ENCODE measurements at regions not wholly inside any gene's neighbourhood (a gene's known extent, or its start where the extent isn't known, plus 50 kb on each side); places are given as distances from the start of the nearest gene placed in this dataset.

- DNase-seq: no peak
- ChIA-PET POLR2A (no interaction called here), CTCF (no interaction called here)
- intact Hi-C loops (cut with micrococcal nuclease): no loop called here
- Mint-ChIP-seq H3K9me3 (peaks cover 31% of the 10 kb centered on the region), H3K36me3 (ENCODE audit: low read depth) (no peaks in the 10 kb centered on the region), H3K27me3 (no peaks in the 10 kb centered on the region), H3K4me1 (ENCODE audit: low read depth) (no peaks in the 10 kb centered on the region), H3K4me3 (no peak overlapping the region), H3K27ac (no peak overlapping the region)
- ATAC-seq: no peak
- TF ChIP-seq, protein P1, sequence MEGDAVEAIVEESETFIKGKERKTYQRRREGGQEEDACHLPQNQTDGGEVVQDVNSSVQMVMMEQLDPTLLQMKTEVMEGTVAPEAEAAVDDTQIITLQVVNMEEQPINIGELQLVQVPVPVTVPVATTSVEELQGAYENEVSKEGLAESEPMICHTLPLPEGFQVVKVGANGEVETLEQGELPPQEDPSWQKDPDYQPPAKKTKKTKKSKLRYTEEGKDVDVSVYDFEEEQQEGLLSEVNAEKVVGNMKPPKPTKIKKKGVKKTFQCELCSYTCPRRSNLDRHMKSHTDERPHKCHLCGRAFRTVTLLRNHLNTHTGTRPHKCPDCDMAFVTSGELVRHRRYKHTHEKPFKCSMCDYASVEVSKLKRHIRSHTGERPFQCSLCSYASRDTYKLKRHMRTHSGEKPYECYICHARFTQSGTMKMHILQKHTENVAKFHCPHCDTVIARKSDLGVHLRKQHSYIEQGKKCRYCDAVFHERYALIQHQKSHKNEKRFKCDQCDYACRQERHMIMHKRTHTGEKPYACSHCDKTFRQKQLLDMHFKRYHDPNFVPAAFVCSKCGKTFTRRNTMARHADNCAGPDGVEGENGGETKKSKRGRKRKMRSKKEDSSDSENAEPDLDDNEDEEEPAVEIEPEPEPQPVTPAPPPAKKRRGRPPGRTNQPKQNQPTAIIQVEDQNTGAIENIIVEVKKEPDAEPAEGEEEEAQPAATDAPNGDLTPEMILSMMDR (IDR thresholded peaks at IDR 0.05): no peak
Observed at GRCh38 chr5:28575368-28575767, 1537.0 kb upstream of the CDH9 start.

DNA sequence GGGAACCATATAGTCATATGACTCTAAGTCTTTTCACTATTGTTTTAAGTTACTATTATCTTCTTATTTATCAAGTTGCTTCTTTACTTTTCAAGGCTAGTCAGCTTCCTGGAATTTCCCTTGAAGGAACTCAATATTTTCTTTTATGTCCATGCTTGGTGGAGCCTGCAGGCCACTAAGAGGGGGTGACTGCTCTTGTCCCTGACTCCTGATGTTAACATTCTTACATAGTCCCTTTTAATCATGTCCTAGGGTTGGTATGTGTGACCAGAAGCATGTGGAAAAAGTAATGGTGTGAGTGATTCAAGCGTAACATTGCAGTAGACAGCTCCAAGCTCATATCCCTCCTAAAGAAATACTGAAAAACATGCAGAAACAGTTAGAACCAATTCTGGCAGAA lies 1536.2 kb upstream of the CDH9 start:
- POLR2A ChIA-PET: no interaction called here
- CTCF ChIA-PET: no interaction called here
- H3K9me3 Mint-ChIP-seq: peaks cover 30% of the 10 kb centered on the region
- no peak overlapping the region for H3K4me3 Mint-ChIP-seq
- H3K27ac Mint-ChIP-seq: no peak overlapping the region
- no peak for ATAC-seq
- H3K27me3 Mint-ChIP-seq: no peaks in the 10 kb centered on the region
- intact Hi-C loops (cut with micrococcal nuclease): no loop called here
- H3K4me1 Mint-ChIP-seq (ENCODE audit: low read depth): no peaks in the 10 kb centered on the region
- H3K36me3 Mint-ChIP-seq (ENCODE audit: low read depth): no peaks in the 10 kb centered on the region
- TF ChIP-seq, protein P1 (IDR thresholded peaks at IDR 0.05): no peak
- no peak for DNase-seq

DNA sequence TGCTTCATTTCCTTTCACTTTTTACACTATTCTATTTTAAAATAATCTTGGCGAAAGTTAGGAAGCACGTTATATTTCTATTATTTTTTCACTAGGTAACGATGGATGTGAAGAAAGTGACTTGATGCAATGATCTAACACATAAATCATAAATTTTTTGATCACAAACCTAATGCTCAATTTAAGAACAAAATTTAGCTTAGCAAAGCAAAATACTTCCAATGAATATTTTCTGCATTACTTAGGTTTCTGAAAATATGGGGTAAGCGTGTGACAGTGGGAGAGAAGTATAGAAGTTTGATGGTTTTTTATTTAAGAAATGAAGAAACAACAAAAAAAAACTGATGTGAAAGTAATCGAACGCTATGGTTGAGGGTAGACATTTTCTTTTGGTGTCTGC lies 1528.7 kb upstream of the CDH9 start:
- H3K36me3 Mint-ChIP-seq (ENCODE audit: low read depth): no peaks in the 10 kb centered on the region
- ChIA-PET POLR2A (no interaction called here), CTCF (no interaction called here)
- ATAC-seq: no peak
- H3K9me3 Mint-ChIP-seq: peaks cover 11% of the 10 kb centered on the region
- intact Hi-C loops (cut with micrococcal nuclease): no loop called here
- no peak for DNase-seq
- H3K27ac Mint-ChIP-seq: no peak overlapping the region
- TF ChIP-seq, protein P1 (IDR thresholded peaks at IDR 0.05): no peak
- H3K4me1 Mint-ChIP-seq (ENCODE audit: low read depth): no peaks in the 10 kb centered on the region
- H3K4me3 Mint-ChIP-seq: no peak overlapping the region
- H3K27me3 Mint-ChIP-seq: no peaks in the 10 kb centered on the region

DNA sequence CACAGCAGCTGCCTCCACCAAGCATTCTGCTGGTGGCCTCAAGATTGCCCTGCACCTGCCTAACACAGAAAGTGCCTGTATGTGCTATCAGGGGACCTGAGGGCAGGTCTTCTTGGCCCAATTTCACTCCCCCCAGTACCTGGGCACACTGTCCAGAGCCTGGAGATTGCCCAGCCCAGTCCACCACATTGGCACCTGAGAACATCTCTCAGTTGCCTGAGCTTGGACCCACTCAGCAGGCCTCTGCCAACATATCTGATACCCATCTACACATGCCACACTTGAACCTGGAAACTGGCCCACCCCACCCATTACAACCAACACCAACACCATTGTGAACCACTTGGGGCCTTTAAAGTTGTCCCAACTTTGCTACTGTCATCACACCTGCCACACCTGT lies 1523.1 kb upstream of the CDH9 start:
- ChIA-PET POLR2A (no interaction called here), CTCF (no interaction called here)
- H3K36me3 Mint-ChIP-seq (ENCODE audit: low read depth): no peaks in the 10 kb centered on the region
- DNase-seq (no peak), ATAC-seq (no peak)
- TF ChIP-seq, protein P1 (IDR thresholded peaks at IDR 0.05): no peak
- H3K9me3 Mint-ChIP-seq: peaks cover 5% of the 10 kb centered on the region
- H3K27ac Mint-ChIP-seq: no peak overlapping the region
- intact Hi-C loops (cut with micrococcal nuclease): no loop called here
- H3K4me1 Mint-ChIP-seq (ENCODE audit: low read depth): no peaks in the 10 kb centered on the region
- H3K27me3 Mint-ChIP-seq: no peaks in the 10 kb centered on the region
- no peak overlapping the region for H3K4me3 Mint-ChIP-seq

- ChIA-PET CTCF (no interaction called here), POLR2A (no interaction called here)
- DNase-seq (no peak), ATAC-seq (no peak)
- Mint-ChIP-seq H3K9me3 (peaks cover 5% of the 10 kb centered on the region), H3K27me3 (no peaks in the 10 kb centered on the region), H3K4me1 (ENCODE audit: low read depth) (no peaks in the 10 kb centered on the region), H3K27ac (no peak overlapping the region), H3K4me3 (no peak overlapping the region), H3K36me3 (ENCODE audit: low read depth) (no peaks in the 10 kb centered on the region)
- intact Hi-C loops (cut with micrococcal nuclease): no loop called here
- TF ChIP-seq, protein P1 (IDR thresholded peaks at IDR 0.05): no peak
Observed at GRCh38 chr5:28558196-28558595, 1519.8 kb upstream of the CDH9 start.
